SK-N-SH (cell line): ENCODE measurements at regions not wholly inside any gene's neighbourhood (a gene's known extent, or its start where the extent isn't known, plus 50 kb on each side); places are given as distances from the start of the nearest gene placed in this dataset.

Source experiments
- CTCF ChIA-PET: fragments of 300-600, 350-600 bp; formaldehyde crosslinking; extraction: SDS; loops from one replicate; lab custom pipeline; 2021; lab: Yijun Ruan, JAX
- POLR2A ChIA-PET: fragments of 350-600 bp; sonication (Branson Sonifier 250); formaldehyde crosslinking; extraction: SDS; loops from one replicate; lab custom pipeline; 2020; ENCODE audit warnings: antibody characterized with exemption, inconsistent platforms; lab: Yijun Ruan, JAX
- DNase-seq: peaks from one replicate; pipeline ENCODE4 v3.0.0; 2012
- H2AFZ ChIP-seq: fragments of 200-600 bp; sonication (generic); 2 replicates; pipeline ENCODE4 v1.8.1; 2016; ENCODE audit warnings: antibody characterized with exemption, mild to moderate bottlenecking, low read depth
- H3F3A ChIP-seq: fragments of 200-600 bp; sonication (generic); replicated peaks from 2 replicates; pipeline ENCODE3; 2016; ENCODE audit warnings: antibody characterized with exemption, mild to moderate bottlenecking; ENCODE audit not compliant: insufficient read depth
- H3K27ac ChIP-seq, 2 experiments: fragments of 200-500 bp in 1 of 2; fragments of 200-600 bp in 1 of 2; sonication (Bioruptor generic) in 1 of 2; sonication (generic), shearing (Covaris generic) in 1 of 2; 2 replicates each; pipeline versions ENCODE4 v1.5.1 to v1.6.1; 2014 to 2016; ENCODE audit warnings: low read depth in 2 of 2, inconsistent platforms in 1 of 2, low read length in 1 of 2, mild to moderate bottlenecking in 1 of 2, mixed read lengths in 1 of 2
- H3K27me3 ChIP-seq: fragments of 200-600 bp; sonication (generic), shearing (Covaris generic); 2 replicates; pipeline ENCODE4 v1.6.1; 2016; ENCODE audit warnings: mixed run types; ENCODE audit not compliant: insufficient read depth
- H3K36me3 ChIP-seq, 2 experiments: fragments of 200-500 bp in 1 of 2; fragments of 200-600 bp in 1 of 2; sonication (Bioruptor generic) in 1 of 2; sonication (generic) in 1 of 2; replicated peaks in 1 of 2; 2 replicates each; pipeline versions ENCODE3 to v1.5.1; 2014 to 2016; ENCODE audit warnings: low read length in 1 of 2, mild to moderate bottlenecking in 1 of 2; ENCODE audit not compliant: insufficient read depth in 2 of 2, control insufficient read depth in 1 of 2
- H3K4me1 ChIP-seq, 2 experiments: fragments of 200-500 bp in 1 of 2; fragments of 200-600 bp in 1 of 2; sonication (Bioruptor generic) in 1 of 2; sonication (generic), shearing (Covaris generic) in 1 of 2; 2 replicates each; pipeline versions ENCODE4 v1.5.1 to v1.6.1; 2014 to 2016; ENCODE audit warnings: low read depth in 1 of 2, low read length in 1 of 2, mixed run types in 1 of 2; ENCODE audit not compliant: insufficient read depth in 2 of 2, control insufficient read depth in 1 of 2
- H3K4me2 ChIP-seq: fragments of 200-600 bp; sonication (generic), shearing (Covaris generic); 2 replicates; pipeline ENCODE4 v1.6.1; 2017; ENCODE audit warnings: mixed run types
- H3K4me3 ChIP-seq, 2 experiments: fragments of 200-500 bp in 1 of 2; fragments of 200-600 bp in 1 of 2; sonication (Bioruptor generic) in 1 of 2; sonication (generic), shearing (Covaris generic) in 1 of 2; 2 replicates each; pipeline versions ENCODE4 v1.5.1 to v1.8.1; 2014 to 2016; ENCODE audit warnings: low read depth in 2 of 2, inconsistent platforms in 1 of 2, low read length in 1 of 2, mild to moderate bottlenecking in 1 of 2, mixed read lengths in 1 of 2, moderate library complexity in 1 of 2
- H3K79me2 ChIP-seq: fragments of 200-600 bp; sonication (generic); 2 replicates; pipeline ENCODE4 v1.8.1; 2017; ENCODE audit warnings: mild to moderate bottlenecking; ENCODE audit not compliant: insufficient read depth
- H3K9ac ChIP-seq: fragments of 200-600 bp; sonication (generic); 2 replicates; pipeline ENCODE4 v1.6.1; 2017; ENCODE audit warnings: mixed run types
- H3K9me2 ChIP-seq: fragments of 200-600 bp; sonication (generic); 2 replicates; pipeline ENCODE4 v1.6.1; 2017; ENCODE audit warnings: mixed run types
- H3K9me3 ChIP-seq: fragments of 200-600 bp; sonication (generic); 2 replicates; pipeline ENCODE4 v1.6.1; 2017; ENCODE audit warnings: mixed run types, mild to moderate bottlenecking, moderate library complexity
- H4K20me1 ChIP-seq: fragments of 200-600 bp; sonication (generic); 2 replicates; pipeline ENCODE4 v1.6.1; 2017; ENCODE audit warnings: mild to moderate bottlenecking, mixed run types; ENCODE audit not compliant: insufficient read depth
- CHD2 ChIP-seq: fragments of 150-350 bp; IDR thresholded peaks from 2 replicates; pipeline ENCODE4 v1.6.1; 2018; ENCODE audit warnings: low read length; ENCODE audit not compliant: partially characterized antibody
- ELF1 ChIP-seq: IDR thresholded peaks from 2 replicates; pipeline ENCODE4 v1.4.0; 2012
- EP300 ChIP-seq, 2 experiments: IDR thresholded peaks; 2 replicates each; pipeline versions ENCODE4 v1.4.0 to v1.6.1; 2012; ENCODE audit warnings: borderline replicate concordance in 1 of 2, low read depth in 1 of 2, low read length in 1 of 2
- EZH2phosphoT487 ChIP-seq: fragments of 200-600 bp; sonication (generic); IDR thresholded peaks from 2 replicates; pipeline ENCODE4 v1.6.1; 2017; ENCODE audit warnings: low read depth, mixed run types, mild to moderate bottlenecking, antibody characterized with exemption, moderate library complexity, borderline replicate concordance
- FOSL2 ChIP-seq: IDR thresholded peaks from 2 replicates; pipeline ENCODE4 v1.4.0; 2012; ENCODE audit warnings: low read depth, mild to moderate bottlenecking, moderate library complexity, borderline replicate concordance
- FOXJ3 ChIP-seq: sonication (generic); formaldehyde crosslinking; IDR thresholded peaks from 2 replicates; pipeline ENCODE4 v1.5.1; 2020; ENCODE audit warnings: mild to moderate bottlenecking, missing genetic modification reagents
- FOXM1 ChIP-seq: IDR thresholded peaks from 2 replicates; pipeline ENCODE4 v1.4.0; 2012; ENCODE audit warnings: low read depth, mild to moderate bottlenecking
- GATA2 ChIP-seq: sonication (generic); formaldehyde crosslinking; IDR thresholded peaks from 2 replicates; pipeline ENCODE4 v1.5.0; 2020; ENCODE audit warnings: mild to moderate bottlenecking, missing genetic modification reagents
- JUND ChIP-seq: IDR thresholded peaks from 2 replicates; pipeline ENCODE4 v1.4.0; 2012
- MXI1 ChIP-seq: IDR thresholded peaks from 2 replicates; pipeline ENCODE4 v1.6.1; 2012; ENCODE audit warnings: mild to moderate bottlenecking, low read depth, low read length, improper control_type of control experiment
- NRF1 ChIP-seq: IDR thresholded peaks from 2 replicates; pipeline ENCODE4 v1.6.1; 2012; ENCODE audit warnings: low read depth, mild to moderate bottlenecking, low read length
- PBX3 ChIP-seq: IDR thresholded peaks from 2 replicates; pipeline ENCODE4; 2012
- RAD21 ChIP-seq: IDR thresholded peaks from 2 replicates; pipeline ENCODE4 v1.6.1; 2012; ENCODE audit warnings: mild to moderate bottlenecking, low read length
- RXRA ChIP-seq: IDR thresholded peaks from 2 replicates; pipeline ENCODE4 v1.4.0; 2012; ENCODE audit warnings: low read depth, mild to moderate bottlenecking, borderline replicate concordance
- TAF1 ChIP-seq: IDR thresholded peaks from 2 replicates; pipeline ENCODE4 v1.6.1; 2012; ENCODE audit warnings: low read depth, mild to moderate bottlenecking, low read length, moderate library complexity, borderline replicate concordance
- TCF12 ChIP-seq: IDR thresholded peaks from 2 replicates; pipeline ENCODE4 v1.4.0; 2012
- USF1 ChIP-seq: IDR thresholded peaks from 2 replicates; pipeline ENCODE4 v1.4.0; 2012; ENCODE audit warnings: low read depth, borderline replicate concordance
- YY1 ChIP-seq: IDR thresholded peaks from 2 replicates; pipeline ENCODE4 v1.4.0; 2012; ENCODE audit warnings: low read depth, mild to moderate bottlenecking
- WGBS: methylation state at CpG from one replicate; pipeline ENCODE4 v1.1.6; 2017; ENCODE audit warnings: low lambda C conversion rate; 5-methylcytosine and 5-hydroxymethylcytosine counted together

GRCh38 chr10:109200646-109201045, 722.7 kb downstream of the XPNPEP1 start:
- Histone ChIP-seq H3K4me1 (peaks cover 0 to 10% of the 10 kb centered on the region in 2 experiments; a peak in 1 of 4 replicates), H3K9me2 (no peaks in the 10 kb centered on the region), H3K4me2 (no peak overlapping the region), H3K9me3 (no peaks in the 10 kb centered on the region)
- no peak for DNase-seq
- TF ChIP-seq RAD21, result no peak
- no peak for TF ChIP-seq FOXJ3 (CRISPR knock-in tag)
- TF ChIP-seq YY1, result no peak
- no peak for TF ChIP-seq PBX3
- no peak for TF ChIP-seq TCF12
- TF ChIP-seq MXI1, result no peak
- no peak for TF ChIP-seq ELF1
- no peak for TF ChIP-seq FOSL2
- no peak for TF ChIP-seq RXRA
- TF ChIP-seq FOXM1, result no peak
- no peak for TF ChIP-seq JUND
- TF ChIP-seq, all 33 proteins: peak for 0
- H3K79me2 ChIP-seq, result no peaks in the 10 kb centered on the region
- ChIA-PET POLR2A (no interaction called here), CTCF (no interaction called here)
- no peak overlapping the region for H3K4me3 ChIP-seq
- H3K27ac ChIP-seq, result no peak overlapping the region
- peak overlapping the region; percentile 52; the same call in 1 of the 2 replicates for H2AFZ ChIP-seq
- no peak overlapping the region for H3K9ac ChIP-seq
- peaks cover 3% of the 10 kb centered on the region for H3F3A ChIP-seq
- 21% methylated on average over 2 of the region's 2 CpGs for WGBS
- no peaks in the 10 kb centered on the region for H3K36me3 ChIP-seq
- no peaks in the 10 kb centered on the region for H4K20me1 ChIP-seq
- H3K27me3 ChIP-seq, result no peaks in the 10 kb centered on the region

- Histone ChIP-seq H3K36me3 (no peaks in the 10 kb centered on the region), H4K20me1 (no peaks in the 10 kb centered on the region), H3K4me1 (peaks cover 0 to 13% of the 10 kb centered on the region in 2 experiments; a peak in 1 of 4 replicates), H2AFZ (no peak overlapping the region), H3F3A (no peaks in the 10 kb centered on the region), H3K4me2 (no peak overlapping the region), H3K27ac (no peak overlapping the region), H3K9ac (no peak overlapping the region), H3K27me3 (no peaks in the 10 kb centered on the region; the same call in 1 of the 2 replicates), H3K9me2 (no peaks in the 10 kb centered on the region; the same call in 1 of the 2 replicates), H3K79me2 (no peaks in the 10 kb centered on the region), H3K4me3 (no peak overlapping the region), H3K9me3 (no peaks in the 10 kb centered on the region; the same call in 1 of the 2 replicates)
- DNase-seq, result no peak
- CTCF ChIA-PET, result no interaction called here
- TF ChIP-seq YY1 (no peak), NRF1 (no peak), PBX3 (no peak), CHD2 (no peak), TAF1 (no peak), RXRA (no peak), USF1 (no peak), EP300 (IDR thresholded peaks at IDR 0.05; ENCODE audit: borderline replicate concordance in 1 of 2, low read depth in 1 of 2, low read length in 1 of 2) (no peak), GATA2 (CRISPR knock-in tag) (no peak), EZH2phosphoT487 (no peak)
- 22% methylated on average over 2 of the region's 2 CpGs for WGBS
- POLR2A ChIA-PET, result no interaction called here
These were observed 731.5 kb downstream of the XPNPEP1 start for GRCh38 chr10:109191823-109192222.
